NT2/D1 (cell line): ENCODE measurements at regions not wholly inside any gene's neighbourhood (a gene's known extent, or its start where the extent isn't known, plus 50 kb on each side); places are given as distances from the start of the nearest gene placed in this dataset.

Experiments
- YY1 ChIP-seq: IDR thresholded peaks from 2 replicates; pipeline ENCODE4 v1.6.1; 2011; ENCODE audit not compliant: insufficient read length, insufficient read depth
- ZNF274 ChIP-seq: IDR thresholded peaks from 2 replicates; pipeline ENCODE4 v1.6.1; 2011; ENCODE audit warnings: mild to moderate bottlenecking, low read depth, low read length

DNA sequence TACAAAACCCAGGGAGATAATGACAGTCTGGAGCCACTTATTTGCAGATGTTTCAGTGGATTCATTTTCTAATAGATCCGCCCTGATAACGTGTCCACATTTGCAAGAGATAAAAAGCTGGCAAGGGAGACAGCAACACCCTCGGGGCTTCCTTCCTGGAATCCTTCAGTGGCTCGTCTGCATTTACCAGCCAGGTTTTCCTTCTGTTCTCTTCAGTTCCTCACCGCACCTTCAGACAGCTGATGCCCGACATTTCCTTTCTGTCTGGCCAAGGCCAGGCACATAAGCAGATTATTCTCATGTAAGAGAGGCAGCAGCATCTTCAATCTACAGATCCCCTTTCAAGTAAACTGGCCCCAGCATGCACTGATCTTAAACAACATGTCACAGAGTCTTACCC lies 56.2 kb upstream of the SPATA12 start:
- no peak for TF ChIP-seq YY1
- TF ChIP-seq ZNF274: no peak
